ENCODE measurements at regions not wholly inside any gene's neighbourhood (a gene's known extent, or its start where the extent isn't known, plus 50 kb on each side); places are given as distances from the start of the nearest gene placed in this dataset.
"Not testable (repeated sequence)": the region's sequence is repeated elsewhere in the genome, so short reads cannot be mapped to it uniquely, and the experiment has no call there.

DNA sequence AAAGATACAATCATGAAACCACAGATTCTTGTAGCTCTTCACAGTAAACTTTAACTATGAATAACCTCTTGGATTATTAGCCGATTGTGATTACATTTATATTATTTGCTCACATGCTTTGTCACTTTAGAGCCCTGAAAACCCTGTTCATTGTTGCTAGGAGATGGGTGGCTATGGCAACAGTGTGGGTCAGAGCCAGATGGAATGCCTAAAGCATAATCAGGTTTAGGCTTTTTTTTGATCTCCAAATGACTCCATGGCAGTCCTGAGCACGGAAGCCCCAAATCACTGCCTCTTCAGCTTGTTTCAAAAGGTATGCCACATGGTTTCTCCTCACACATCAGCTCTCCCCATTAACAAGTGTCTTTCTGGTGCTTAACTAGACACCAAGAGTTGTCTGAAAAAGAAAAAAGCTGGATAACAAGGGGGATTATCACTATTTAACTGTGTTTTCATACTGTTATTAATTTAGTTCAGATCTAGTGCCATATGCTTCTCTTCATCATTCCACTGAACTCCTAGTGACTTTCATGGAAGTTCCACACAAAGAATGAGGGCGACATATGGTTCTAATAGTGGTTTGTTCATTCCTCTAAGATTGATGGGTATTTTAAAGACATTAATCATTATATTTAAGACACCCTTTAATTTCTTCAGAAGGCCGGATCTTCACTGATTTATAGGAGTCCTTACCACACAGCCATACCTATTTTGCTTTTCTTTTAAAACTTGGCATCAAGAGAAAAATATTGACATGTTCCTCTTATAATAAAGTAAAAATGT lies 88.8 kb upstream of the PAM start:
- no peak for DNase-seq (ENCODE audit: low spot score)

DNA sequence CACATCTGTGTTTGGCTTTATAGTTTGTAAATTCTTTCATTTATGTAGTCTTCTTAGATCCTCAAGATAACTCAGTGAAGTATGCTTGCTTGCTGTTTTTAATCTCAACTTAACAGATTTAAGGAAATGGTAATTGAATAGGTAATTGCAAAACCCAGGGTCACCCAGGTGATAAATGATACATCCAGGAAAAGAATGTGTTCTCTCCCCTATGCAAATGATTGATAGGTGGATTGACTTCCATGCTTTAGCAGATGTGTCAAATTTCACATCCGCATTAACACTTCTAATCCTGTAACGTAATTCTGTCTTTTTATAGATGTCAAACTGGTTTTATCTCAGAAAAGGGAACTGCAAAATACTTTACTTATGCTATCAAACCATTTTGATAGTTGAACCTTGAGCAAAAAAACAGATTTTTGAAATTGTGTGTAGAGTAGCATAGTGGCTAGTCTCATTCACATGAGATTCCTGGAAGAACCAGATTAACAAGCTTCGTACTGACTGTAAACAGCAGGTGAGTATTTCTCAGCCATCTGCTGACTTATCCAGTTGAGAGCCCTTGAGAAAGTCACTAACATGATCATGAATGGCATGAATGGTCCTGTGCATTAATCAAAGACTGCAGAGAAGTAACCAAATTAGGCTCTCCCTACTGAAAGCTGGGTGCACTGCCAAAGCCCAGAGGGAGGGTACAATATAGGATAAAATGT lies 86.7 kb upstream of the PAM start:
- DNase-seq (ENCODE audit: low spot score): no peak

GRCh38 chr5:102670224-102670836 lies 84.8 kb upstream of the PAM start:
- peak; percentile 39 for DNase-seq (ENCODE audit: low spot score)

DNA sequence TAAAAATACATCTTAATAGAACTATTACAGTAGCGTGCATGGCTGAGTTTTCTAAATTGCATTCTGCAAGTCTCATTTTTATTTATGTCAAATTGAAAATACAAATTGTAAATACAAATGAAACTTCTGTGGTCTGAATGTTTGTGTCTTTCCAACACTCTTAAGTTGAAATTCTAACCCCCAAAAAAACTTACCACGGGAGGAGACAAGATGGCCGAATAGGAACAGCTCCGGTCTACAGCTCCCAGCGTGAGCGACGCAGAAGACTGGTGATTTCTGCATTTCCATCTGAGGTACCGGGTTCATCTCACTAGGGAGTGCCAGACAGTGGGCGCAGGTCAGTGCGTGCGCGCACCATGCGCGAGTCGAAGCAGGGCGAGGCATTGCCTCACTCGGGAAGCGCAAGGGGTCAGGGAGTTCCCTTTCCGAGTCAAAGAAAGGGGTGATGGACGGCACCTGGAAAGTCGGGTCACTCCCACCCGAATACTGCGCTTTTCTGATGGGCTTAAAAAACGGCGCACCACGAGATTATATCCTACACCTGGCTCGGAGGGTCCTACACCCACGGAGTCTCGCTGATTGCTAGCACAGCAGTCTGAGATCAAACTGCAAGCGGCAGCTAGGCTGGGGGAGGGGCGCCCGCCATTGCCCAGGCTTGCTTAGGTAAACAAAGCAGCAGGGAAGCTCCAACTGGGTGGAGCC lies 83.9 kb upstream of the PAM start:
- not testable (repeated sequence) for DNase-seq (ENCODE audit: low spot score)

DNA sequence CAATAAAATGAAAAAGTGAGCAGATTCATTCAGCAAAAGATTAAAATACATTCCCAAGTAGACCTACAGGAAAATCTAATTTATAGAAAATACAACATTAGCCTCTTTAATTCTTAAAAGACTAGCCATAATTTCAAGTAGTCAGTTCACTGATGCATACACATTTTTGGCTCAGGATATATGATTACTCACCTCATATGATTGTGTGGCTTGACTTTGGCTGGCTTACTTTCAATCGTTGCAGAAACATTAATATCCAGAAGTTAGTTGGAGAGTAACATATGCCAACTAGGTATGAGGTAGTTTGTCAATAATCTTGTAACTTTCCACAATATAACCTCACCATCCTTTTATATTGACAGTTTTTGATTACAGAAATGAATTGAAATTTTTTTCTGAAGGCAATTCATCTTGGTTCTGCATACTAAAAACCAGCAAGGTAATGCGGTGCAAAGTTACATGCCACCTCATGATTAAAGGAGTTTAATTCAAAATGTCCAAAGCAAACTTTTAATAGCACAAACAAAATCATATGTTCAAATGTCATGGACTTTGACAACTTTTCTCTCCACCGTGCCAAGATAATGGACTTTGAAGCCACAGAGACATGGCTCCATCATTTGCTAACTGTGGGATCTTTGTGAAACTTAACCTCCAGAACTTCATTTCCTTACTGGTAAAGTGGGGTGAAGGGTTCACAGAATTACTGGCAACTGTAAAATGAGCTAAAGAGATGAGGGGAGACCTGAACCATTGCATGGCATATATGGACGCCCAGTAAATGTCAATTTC lies 76.6 kb upstream of the PAM start:
- no peak for DNase-seq (ENCODE audit: low spot score)

- peak; percentile 50 for DNase-seq (ENCODE audit: low spot score)
These were observed 73.6 kb upstream of the PAM start for GRCh38 chr5:102681403-102681983.

GRCh38 chr5:102682101-102682647 lies 72.9 kb upstream of the PAM start:
- DNase-seq (ENCODE audit: low spot score): no peak

GRCh38 chr5:102688076-102688475 lies 67.0 kb upstream of the PAM start:
- DNase-seq (ENCODE audit: low spot score): not testable (repeated sequence)

DNA sequence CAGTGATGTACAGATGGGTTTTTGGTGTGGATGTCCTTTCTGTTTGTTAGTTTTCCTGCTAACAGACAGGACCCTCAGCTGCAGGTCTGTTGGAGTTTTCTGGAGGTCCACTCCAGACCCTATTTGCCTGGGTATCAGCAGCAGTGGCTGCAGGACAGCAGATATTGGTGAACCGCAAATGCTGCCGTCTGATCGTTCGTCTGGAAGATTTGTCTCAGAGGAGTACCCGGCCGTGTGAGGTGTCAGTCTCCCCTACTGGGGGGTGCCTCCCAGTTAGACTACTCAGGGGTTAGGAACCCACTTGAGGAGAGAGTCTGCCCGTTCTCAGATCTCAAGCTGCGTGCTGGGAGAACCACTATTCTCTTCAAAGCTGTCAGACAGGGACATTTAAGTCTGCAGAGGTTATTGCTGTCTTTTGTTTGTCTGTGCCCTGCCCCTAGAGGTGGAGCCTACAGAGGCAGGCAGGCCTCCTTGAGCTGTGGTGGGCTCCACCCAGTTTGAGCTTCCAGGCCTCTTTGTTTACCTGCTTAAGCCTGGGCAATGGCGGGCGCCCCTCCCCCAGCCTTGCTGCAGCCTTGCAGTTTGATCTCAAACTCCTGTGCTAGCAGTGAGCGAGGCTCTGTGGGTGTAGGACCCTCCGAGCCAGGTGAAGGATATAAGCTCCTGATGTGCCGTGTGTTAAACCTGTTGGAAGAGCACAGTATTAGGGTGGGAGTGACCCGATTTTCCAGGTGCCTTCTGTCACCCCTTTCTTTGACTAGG lies 66.3 kb upstream of the PAM start:
- not testable (repeated sequence) for DNase-seq (ENCODE audit: low spot score)

DNA sequence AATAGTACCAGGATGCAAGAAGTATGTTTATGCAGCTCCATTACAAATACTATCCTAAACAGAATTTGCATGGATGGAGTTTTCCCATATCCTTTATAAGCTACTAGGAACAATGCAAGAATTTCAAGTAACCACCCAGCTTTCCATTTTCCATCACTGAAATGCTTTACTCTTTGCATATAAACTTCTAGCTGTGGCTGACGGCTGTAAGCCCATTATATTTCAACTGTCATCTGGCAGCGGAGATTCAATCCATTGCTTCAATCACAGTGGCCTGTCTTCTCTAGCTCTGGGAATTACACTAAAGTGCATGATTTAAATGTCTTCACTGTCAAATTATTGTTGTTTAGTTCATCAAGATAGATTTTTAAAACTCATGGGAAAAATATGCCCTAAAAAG lies 64.2 kb upstream of the PAM start:
- DNase-seq (ENCODE audit: low spot score): no peak

- DNase-seq (ENCODE audit: low spot score): no peak
These were observed 63.7 kb upstream of the PAM start for GRCh38 chr5:102691434-102691833.

DNA sequence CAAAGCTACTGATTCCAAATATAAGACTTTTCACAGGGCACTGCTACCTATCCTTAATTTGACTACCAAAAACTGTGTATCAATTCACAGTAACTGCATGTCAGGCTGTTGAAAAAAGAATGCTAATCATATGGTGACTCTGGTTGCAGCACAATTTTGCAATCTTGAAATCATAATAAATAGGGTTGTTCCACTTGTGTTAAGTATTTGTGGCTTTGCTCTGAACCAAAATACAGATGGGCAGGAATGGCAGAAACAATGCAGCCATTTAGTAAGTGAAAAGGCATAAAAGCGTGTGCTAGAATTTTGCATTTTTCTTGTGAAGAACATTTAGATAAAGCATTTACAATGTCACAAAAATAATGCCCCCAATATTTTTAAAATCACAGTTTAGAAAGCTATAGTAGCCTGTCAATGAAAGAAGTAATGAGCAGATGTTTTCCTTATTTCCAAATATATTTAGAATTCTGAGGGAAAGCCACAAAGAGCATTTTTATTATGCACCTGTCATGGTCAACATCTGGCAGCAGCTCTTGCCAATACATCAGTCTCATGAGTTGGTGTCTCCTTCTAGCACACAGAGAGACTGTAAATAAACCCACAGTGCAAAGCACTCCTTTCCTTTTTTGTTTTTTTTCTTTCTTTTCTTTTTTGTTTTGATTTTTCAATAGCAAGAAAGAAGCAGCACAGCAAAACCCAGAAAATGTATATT lies 54.8 kb upstream of the PAM start:
- no peak for DNase-seq (ENCODE audit: low spot score)

- DNase-seq (ENCODE audit: low spot score): no peak
These were observed 54.2 kb upstream of the PAM start for GRCh38 chr5:102700916-102701315.

GRCh38 chr5:102701748-102702147 lies 53.4 kb upstream of the PAM start:
- no peak for DNase-seq (ENCODE audit: low spot score)

Data from hepatic stellate cell (primary cell).